GM20000 (cell line): ENCODE measurements at regions not wholly inside any gene's neighbourhood (a gene's known extent, or its start where the extent isn't known, plus 50 kb on each side); places are given as distances from the start of the nearest gene placed in this dataset.

Experiments used
- DNase-seq: peaks from one replicate; pipeline ENCODE4 v3.0.0; 2012; ENCODE audit warnings: low spot score
- TF ChIP-seq, protein P1 (sequence below): IDR thresholded peaks from 2 replicates; pipeline ENCODE4 v1.5.1; 2012; ENCODE audit warnings: mild to moderate bottlenecking, control low read depth; ENCODE audit errors: extremely low read depth, missing control alignments

DNA sequence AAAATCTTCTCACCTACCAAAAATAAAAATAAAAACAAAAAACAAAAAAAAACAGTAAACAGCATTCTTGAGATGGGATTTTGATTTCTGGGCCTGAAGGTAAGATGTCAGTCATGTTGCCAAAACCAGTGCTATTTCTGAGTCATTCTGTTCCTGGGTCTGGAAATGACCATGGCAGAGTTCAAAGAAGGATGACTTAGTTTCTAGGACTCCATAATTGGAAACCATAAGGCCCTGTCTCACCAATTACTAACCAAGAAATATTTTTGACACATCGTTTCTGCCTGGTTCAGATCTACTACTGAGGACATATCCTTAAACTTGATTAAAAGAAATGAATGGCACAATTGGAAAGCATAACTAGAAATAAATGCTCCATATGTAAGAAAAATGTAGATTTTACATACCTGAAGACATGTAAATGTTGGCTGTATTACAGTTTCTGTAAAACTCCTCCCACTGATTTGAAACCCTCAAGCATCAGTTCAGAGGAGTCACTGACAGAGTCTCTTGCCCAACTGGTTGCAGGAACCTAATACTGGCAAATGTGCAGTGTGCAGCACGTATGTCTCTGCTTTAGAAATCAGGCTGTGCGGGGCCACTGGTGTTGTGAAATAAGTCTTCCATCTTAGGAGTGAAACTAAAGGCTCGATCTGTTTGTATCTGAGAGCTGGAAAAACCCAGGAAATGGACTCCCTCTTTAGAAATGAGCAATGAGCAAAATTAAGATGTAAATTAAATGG, 84.8 kb upstream of the EGR2 start:
- DNase-seq = no peak
- TF ChIP-seq, protein P1, sequence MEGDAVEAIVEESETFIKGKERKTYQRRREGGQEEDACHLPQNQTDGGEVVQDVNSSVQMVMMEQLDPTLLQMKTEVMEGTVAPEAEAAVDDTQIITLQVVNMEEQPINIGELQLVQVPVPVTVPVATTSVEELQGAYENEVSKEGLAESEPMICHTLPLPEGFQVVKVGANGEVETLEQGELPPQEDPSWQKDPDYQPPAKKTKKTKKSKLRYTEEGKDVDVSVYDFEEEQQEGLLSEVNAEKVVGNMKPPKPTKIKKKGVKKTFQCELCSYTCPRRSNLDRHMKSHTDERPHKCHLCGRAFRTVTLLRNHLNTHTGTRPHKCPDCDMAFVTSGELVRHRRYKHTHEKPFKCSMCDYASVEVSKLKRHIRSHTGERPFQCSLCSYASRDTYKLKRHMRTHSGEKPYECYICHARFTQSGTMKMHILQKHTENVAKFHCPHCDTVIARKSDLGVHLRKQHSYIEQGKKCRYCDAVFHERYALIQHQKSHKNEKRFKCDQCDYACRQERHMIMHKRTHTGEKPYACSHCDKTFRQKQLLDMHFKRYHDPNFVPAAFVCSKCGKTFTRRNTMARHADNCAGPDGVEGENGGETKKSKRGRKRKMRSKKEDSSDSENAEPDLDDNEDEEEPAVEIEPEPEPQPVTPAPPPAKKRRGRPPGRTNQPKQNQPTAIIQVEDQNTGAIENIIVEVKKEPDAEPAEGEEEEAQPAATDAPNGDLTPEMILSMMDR = no peak

DNA sequence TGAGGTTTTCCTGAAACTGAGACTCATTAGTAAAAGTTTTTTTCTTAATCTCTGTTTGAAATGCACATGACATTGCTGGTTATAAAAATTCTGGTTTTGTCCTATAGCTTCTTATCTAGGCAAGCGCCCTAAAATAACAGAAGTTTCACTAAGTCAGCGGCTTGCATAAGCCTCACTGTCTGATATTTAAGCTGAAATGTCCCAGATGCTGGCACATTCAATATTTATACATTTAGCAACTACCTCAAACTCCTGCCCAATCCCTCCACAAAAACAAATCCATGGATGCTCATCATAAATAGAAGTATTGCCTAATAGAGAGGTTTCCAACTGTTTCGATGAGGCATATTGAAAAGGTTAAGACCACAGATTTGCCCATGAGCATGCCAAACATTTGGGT, 83.1 kb upstream of the EGR2 start:
- no peak for DNase-seq
- TF ChIP-seq, protein P1 = no peak

DNA sequence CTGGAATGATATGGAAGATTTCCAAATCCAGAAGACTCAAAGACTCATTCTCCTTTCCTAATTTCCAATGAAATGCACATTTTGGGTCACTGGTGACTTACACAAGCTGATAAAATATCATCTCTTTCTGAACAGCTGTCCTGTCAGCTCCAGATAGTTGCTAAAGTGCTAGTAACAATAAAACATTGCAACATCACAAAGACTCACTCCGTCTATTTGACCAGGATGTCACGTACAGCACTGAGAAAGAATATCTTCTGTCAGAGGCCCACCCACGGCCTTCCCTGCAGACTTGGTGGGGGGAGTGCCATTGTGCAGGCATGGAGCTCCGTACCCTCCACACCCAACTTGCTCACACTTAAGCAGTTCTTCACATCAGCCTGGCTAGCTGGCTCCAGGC, 78.9 kb upstream of the EGR2 start:
- TF ChIP-seq, protein P1 = no peak
- DNase-seq = no peak

DNA sequence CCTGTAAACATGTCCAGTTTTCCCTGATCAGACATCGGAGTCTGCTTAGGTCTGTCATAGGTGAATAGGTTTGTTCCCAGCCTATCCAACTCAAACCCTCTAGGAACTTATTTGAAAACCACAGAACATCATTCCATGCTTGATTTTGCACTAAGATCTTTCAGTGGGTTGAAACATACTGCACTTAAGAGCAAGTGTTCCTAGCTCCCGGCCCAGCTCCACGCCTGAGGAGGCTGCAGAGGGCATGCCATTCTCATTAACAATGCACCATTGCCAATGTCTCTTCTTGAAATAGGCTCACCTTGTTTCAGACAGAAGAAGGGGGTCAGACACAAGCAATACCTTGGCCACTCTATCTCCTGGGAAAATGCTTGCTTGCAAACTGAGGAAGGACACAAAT, 78.0 kb upstream of the EGR2 start:
- TF ChIP-seq, protein P1 = no peak

DNA sequence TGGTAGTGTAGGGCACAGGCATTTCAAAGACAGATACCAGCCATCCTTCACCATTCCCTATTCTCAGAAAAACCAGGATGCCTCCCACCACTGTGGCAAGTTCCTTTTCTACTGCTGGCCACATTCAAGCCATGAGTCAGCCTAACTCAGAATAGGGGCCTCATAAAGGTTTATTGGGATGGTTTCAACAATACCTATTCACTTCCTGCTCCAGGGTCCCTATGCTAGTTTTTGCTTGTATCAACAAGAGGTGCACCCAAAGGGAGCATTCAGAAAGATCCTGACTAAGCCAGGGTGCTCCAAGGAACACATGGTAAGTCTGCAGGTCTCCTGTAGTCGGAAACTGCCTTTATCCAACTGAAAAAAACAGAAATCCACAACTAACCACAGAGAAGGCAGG, 76.9 kb upstream of the EGR2 start:
- no peak for DNase-seq
- TF ChIP-seq, protein P1 = no peak

More for the DNA sequence above, 78.0 kb upstream of the EGR2 start:
- no peak for DNase-seq

DNA sequence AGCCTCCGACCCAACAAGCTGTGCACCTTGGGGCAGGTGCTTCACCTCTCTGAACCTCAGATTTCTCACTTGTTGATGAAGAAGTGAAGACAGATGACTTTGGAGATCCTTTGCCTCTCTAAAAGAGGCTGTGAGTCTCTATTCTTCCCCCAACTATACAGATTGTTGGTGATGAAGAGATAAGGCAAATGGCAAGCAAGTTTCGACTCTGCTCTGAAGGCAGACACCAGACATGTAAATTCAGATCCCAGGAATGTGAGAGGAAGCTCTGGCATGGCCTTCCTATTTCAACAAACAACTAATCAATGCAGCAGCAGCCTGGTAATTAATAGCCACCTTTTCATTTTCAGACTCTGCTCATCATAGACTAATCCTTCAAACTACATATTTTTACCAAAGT, 74.2 kb upstream of the EGR2 start:
- TF ChIP-seq, protein P1 = no peak
- no peak for DNase-seq

DNA sequence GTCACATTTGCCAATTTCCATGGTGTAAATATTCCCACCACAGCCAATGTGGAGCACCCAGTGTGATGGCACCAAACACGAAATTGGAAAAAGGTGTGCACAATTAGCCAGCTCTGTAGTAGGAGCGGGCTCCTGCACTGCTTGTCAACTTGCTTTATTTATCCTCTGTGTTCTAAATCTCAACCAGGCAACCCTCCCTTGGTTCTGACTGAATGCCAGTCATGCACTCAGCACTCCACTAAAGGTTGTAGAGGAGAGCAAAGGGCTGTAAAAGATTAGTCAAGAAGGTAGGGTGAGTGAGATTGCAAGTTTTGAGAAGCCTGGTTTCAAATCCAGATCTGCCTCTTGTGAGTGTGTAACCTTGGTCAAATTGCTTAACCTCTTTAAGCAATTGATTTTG, 71.5 kb upstream of the EGR2 start:
- DNase-seq = no peak
- TF ChIP-seq, protein P1 = no peak
